T47D (cell line): ENCODE measurements at regions not wholly inside any gene's neighbourhood (a gene's known extent, or its start where the extent isn't known, plus 50 kb on each side); places are given as distances from the start of the nearest gene placed in this dataset.
"Not testable (repeated sequence)": the region's sequence is repeated elsewhere in the genome, so short reads cannot be mapped to it uniquely, and the experiment has no call there.

Source experiments
- DNase-seq, 2 experiments: peaks; one replicate each; pipeline versions ENCODE4 v3.0.0 to v3.0.0-alpha.2; 2011 to 2012; ENCODE audit warnings: low read depth in 1 of 2, low spot score in 1 of 2
- JUND ChIP-seq: IDR thresholded peaks from 2 replicates; pipeline ENCODE4 v1.6.1; 2012; ENCODE audit warnings: low read depth
- in situ Hi-C: cut with HindIII; loops from 2 replicates; pipeline ENCODE4 v1.10.0; 2016; ENCODE audit warnings: low sequenced_read_pairs, low pct_unique_long_range_greater_than_20kb

DNA sequence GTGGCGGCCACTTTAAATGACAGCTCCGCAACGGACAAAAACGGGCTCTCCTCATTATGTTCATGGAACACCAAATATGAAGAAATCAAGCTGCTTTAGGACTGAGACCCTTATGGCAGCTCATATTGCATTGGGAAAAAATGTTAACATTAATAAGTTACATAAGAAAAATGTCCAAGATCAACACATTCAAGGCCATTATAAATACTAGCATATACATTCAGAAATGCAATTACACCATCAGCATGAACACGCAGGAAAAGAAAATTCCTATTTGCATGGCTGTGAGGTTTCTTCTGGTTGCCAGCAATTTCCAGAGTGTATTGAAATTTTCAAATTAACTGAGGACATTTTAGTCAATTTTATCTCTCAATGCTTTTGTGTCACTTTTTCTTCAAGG, 374.1 kb upstream of the NRP1 start:
- DNase-seq = no peak
- TF ChIP-seq JUND = no peak
- in situ Hi-C loops = no loop called here

- in situ Hi-C loops = no loop called here
- no peak for DNase-seq
- TF ChIP-seq JUND = no peak
These were observed 372.3 kb upstream of the NRP1 start for GRCh38 chr10:33706746-33707145.

DNA sequence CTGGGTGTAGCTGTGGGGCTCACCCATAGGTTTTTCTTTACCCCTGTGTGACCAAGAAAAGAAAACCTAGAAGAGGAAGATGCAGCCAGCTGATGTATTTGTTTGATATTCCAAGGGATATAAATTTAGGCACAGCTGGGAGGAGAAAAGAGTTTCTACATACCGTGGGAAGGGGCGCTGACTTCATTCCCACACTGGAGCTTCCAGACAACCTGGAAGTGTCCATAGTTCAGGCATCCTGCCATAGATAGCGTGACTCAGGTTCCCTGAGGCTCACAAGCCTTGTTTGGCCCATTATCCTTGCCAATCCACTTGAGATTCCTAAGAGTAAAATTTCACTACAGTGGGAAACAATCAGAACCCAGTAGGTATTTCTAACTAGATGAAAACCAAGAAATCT, 371.7 kb upstream of the NRP1 start:
- in situ Hi-C loops = no loop called here

GRCh38 chr10:33704214-33704830, 369.9 kb upstream of the NRP1 start:
- in situ Hi-C loops = no loop called here
- TF ChIP-seq JUND = no peak
- no peak for DNase-seq

More for the DNA sequence above, 371.7 kb upstream of the NRP1 start:
- DNase-seq = no peak
- no peak for TF ChIP-seq JUND

DNA sequence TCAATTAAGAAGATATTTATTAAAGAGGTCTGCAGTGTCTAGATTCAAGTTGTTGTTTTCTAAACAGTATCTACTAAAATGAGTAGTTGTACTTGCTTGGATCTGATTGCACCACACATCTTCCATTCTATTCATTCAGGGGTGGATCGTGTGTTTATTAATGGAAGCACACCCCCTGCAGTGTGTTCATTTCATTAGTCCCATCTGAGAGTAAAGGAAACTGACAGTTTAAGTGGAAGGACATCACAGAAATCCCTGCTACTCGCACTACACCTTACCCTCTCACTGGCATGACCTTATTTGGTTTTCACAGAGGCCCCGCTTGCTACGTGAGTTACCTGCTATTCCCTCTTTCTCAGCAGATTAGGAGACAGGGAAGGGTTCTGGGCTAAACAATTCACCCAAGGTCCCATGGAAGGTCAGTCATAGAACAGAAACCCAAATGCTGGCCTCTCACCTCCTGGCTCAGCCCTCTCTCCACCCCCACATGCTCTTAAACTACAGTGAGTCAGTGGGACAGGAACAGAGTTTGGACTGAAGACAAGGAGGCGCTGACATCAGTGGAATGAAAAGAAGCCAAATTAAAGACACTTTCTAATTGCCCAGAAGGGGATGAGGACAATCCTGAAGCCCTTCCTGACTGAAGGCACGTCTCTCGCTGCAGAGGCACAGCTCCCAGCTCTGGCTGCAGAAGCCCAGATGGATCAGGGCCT, 369.2 kb upstream of the NRP1 start:
- in situ Hi-C loops = no loop called here
- DNase-seq = no peak
- TF ChIP-seq JUND = no peak

- TF ChIP-seq JUND = no peak
- in situ Hi-C loops = no loop called here
- DNase-seq = no peak
These were observed 363.6 kb upstream of the NRP1 start for GRCh38 chr10:33698033-33698432.

DNA sequence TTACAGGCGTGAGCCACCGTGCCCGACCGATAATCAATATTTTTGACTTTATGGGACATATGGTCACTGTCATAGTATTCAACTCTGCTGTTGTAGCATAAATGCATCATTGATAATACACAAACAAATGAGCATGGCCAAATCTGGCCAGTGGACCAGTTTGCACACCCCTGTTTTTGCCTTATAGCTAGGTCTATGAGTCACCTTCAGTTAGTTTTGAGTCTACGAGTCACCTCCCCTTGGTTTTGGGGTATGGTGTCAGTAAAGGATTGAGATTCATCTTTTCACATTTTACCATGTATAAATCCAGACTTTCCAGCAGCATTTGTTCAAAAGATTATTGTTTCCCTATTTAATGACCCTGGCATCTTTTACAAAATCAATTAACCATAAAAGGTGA, 362.5 kb upstream of the NRP1 start:
- in situ Hi-C loops = no loop called here
- TF ChIP-seq JUND = no peak
- DNase-seq = no peak

DNA sequence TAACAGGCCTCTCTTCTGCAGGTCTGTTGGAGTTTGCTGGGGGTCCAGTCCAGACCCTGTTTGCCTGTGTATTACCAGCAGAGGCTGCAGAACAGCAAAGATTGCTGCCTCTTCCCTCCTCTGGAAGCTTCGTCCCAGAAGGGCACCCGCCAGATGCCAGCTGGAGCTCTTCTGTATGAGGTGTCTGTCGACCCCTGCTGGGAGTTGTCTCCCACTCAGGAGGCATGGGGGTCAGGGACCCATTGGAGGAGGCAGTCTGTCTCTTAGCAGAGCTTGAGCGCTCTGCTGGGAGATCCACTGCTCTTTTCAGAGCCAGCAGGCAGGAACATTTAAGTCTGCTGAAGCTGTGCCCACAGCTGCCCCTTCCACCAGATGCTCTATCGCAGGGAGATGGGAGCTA, 361.1 kb upstream of the NRP1 start:
- in situ Hi-C loops = no loop called here
- DNase-seq = no peak
- TF ChIP-seq JUND = no peak

- DNase-seq, in situ Hi-C loops: not testable (repeated sequence)
These were observed 356.1 kb upstream of the NRP1 start for GRCh38 chr10:33690536-33690935.

DNA sequence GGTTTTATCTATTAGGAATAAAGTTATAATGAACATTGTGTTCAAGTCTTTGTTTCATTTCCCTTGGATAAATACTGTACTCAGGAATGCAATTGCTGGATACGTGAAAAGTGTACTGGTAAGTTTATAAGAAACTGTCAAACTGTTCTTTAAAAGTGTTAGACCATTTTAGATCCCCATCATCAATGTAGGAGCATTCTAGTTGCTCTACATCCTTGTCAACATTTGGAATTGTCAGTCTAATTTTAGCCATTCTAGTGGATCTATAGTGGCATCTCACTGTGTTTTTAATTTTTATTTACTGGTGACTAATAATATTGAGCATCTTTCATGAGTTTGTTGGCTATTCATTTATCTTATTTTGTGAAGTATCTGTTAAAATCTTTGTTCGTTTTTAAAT, 354.0 kb upstream of the NRP1 start:
- DNase-seq = no peak
- in situ Hi-C loops = no loop called here
- no peak for TF ChIP-seq JUND

- DNase-seq = no peak
- in situ Hi-C loops = no loop called here
- TF ChIP-seq JUND = no peak
These were observed 349.7 kb upstream of the NRP1 start for GRCh38 chr10:33684211-33684611.

GRCh38 chr10:33681595-33681994, 347.1 kb upstream of the NRP1 start:
- in situ Hi-C loops = no loop called here
- TF ChIP-seq JUND = no peak
- no peak for DNase-seq

- in situ Hi-C loops = no loop called here
- no peak for DNase-seq
- TF ChIP-seq JUND = no peak
These were observed 345.6 kb upstream of the NRP1 start for GRCh38 chr10:33680036-33680435.
